ENCODE measurements at regions not wholly inside any gene's neighbourhood (a gene's known extent, or its start where the extent isn't known, plus 50 kb on each side); places are given as distances from the start of the nearest gene placed in this dataset.

DNA sequence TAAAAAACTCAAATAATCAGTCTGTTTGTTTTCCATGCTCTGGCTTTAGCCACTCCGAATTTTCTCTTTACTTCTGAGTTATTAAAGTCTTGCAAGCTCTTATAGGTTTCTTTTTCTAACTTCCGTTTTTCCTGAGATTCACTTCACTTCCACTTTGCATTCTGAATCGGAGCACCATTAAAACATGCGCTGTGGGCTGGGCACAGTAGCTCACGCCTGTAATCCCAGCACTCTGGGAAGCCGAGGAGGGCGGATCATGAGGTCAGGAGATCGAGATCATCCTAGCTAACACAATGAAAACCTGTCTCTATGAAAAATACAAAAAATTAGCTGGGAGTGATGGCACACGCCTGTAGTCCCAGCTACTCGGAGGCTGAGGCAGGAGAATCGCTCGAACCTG lies 357.9 kb downstream of the SLITRK6 start:
- TF ChIP-seq, protein P1, sequence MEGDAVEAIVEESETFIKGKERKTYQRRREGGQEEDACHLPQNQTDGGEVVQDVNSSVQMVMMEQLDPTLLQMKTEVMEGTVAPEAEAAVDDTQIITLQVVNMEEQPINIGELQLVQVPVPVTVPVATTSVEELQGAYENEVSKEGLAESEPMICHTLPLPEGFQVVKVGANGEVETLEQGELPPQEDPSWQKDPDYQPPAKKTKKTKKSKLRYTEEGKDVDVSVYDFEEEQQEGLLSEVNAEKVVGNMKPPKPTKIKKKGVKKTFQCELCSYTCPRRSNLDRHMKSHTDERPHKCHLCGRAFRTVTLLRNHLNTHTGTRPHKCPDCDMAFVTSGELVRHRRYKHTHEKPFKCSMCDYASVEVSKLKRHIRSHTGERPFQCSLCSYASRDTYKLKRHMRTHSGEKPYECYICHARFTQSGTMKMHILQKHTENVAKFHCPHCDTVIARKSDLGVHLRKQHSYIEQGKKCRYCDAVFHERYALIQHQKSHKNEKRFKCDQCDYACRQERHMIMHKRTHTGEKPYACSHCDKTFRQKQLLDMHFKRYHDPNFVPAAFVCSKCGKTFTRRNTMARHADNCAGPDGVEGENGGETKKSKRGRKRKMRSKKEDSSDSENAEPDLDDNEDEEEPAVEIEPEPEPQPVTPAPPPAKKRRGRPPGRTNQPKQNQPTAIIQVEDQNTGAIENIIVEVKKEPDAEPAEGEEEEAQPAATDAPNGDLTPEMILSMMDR (IDR thresholded peaks at IDR 0.05; ENCODE audit: low read depth, low read length) = no peak
- no peak for TF ChIP-seq EZH2phosphoT487 (IDR thresholded peaks at IDR 0.05; ENCODE audit: low read depth)
